ENCODE measurements at regions not wholly inside any gene's neighbourhood (a gene's known extent, or its start where the extent isn't known, plus 50 kb on each side); places are given as distances from the start of the nearest gene placed in this dataset.

DNA sequence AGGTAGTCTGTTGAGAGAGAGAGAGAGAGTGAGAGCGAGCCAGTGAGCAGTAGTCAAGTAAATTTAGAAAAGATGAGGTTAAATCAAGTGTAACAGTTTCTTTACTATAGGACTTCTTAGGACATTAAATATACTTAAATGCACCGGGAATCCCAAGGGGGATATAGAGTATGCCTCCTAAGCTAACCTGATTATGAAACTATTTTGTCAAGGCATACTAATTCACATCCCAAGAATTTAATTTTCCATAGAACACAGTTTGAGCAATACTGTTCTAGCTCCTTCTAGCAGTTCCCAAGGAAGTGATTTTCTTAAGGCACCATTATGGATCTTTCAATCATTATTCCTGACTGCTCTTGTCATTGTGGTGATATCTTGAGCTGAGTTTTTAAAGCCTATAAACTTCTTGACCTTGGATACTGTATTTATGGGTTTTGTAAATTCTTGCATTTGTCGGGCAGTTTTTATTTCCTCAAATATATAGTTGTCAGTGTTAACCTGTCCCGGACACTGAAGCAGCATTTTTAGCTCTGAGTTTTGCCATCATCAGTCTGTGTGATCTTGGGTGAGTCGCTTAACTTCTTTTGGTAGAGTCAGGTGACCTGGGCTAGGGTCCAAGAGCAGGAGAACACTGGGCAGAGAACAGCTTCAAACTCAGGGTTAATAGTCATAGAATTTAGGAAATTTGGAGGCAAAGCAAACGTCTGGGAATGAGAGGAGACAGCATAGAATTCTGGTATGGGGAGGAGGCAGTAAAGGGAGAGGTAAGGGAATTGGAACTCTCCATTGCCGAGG, 196.5 kb upstream of the FRMD6 start:
- TF ChIP-seq CTCF (IDR thresholded peaks at IDR 0.05; ENCODE audit: control extremely low read depth in 1 of 3, insufficient read depth in 1 of 3, low read depth in 1 of 3, low read length in 3 of 3) (no peak), TEAD4 (IDR thresholded peaks at IDR 0.05; ENCODE audit: low read depth, low read length) (no peak), JUN (IDR thresholded peaks at IDR 0.05; ENCODE audit: low read depth, low read length) (no peak), TAF1 (IDR thresholded peaks at IDR 0.05; ENCODE audit: low read depth, low read length) (no peak), ZNF274 (IDR thresholded peaks at IDR 0.05; ENCODE audit: borderline replicate concordance, extremely low read depth, low read length) (no peak), TAF7 (optimal IDR thresholded peaks at IDR 0.05; ENCODE audit: borderline replicate concordance, low read depth, low read length) (no peak), JUND (IDR thresholded peaks at IDR 0.05; ENCODE audit: low read length) (no peak), SIN3A (conservative IDR thresholded peaks at IDR 0.05 in 1 of 2, IDR thresholded peaks at IDR 0.05 in 1 of 2; ENCODE audit: low read depth in 1 of 2, low read length in 2 of 2) (no peak), SUZ12 (IDR thresholded peaks at IDR 0.05; ENCODE audit: low read length) (no peak), EZH2 (IDR thresholded peaks at IDR 0.05; ENCODE audit: low read depth, low read length, severe bottlenecking) (no peak), CHD1 (IDR thresholded peaks at IDR 0.05; ENCODE audit: low read depth, low read length) (no peak), EGR1 (IDR thresholded peaks at IDR 0.05; ENCODE audit: borderline replicate concordance, low read depth, low read length) (no peak)
- TF ChIP-seq, protein P1, sequence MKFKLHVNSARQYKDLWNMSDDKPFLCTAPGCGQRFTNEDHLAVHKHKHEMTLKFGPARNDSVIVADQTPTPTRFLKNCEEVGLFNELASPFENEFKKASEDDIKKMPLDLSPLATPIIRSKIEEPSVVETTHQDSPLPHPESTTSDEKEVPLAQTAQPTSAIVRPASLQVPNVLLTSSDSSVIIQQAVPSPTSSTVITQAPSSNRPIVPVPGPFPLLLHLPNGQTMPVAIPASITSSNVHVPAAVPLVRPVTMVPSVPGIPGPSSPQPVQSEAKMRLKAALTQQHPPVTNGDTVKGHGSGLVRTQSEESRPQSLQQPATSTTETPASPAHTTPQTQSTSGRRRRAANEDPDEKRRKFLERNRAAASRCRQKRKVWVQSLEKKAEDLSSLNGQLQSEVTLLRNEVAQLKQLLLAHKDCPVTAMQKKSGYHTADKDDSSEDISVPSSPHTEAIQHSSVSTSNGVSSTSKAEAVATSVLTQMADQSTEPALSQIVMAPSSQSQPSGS (IDR thresholded peaks at IDR 0.05; ENCODE audit: low read length) = no peak
- TF ChIP-seq, protein P2, sequence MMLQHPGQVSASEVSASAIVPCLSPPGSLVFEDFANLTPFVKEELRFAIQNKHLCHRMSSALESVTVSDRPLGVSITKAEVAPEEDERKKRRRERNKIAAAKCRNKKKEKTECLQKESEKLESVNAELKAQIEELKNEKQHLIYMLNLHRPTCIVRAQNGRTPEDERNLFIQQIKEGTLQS (IDR thresholded peaks at IDR 0.05; ENCODE audit: insufficient read depth, low read depth, low read length) = no peak

Measured in H1 (cell line).